ENCODE measurements at regions not wholly inside any gene's neighbourhood (a gene's known extent, or its start where the extent isn't known, plus 50 kb on each side); places are given as distances from the start of the nearest gene placed in this dataset.
"Not testable (repeated sequence)": the region's sequence is repeated elsewhere in the genome, so short reads cannot be mapped to it uniquely, and the experiment has no call there.

GRCh38 chr16:62294213-62294972 is 258.2 kb upstream of the CDH8 start:
- no peaks in the 10 kb centered on the region for H3K36me3 ChIP-seq (ENCODE audit: control insufficient read depth, low read depth, low read length)
- no peaks in the 10 kb centered on the region for H3K9me3 ChIP-seq (ENCODE audit: control insufficient read depth, low read depth, low read length)
- no peaks in the 10 kb centered on the region for H3K4me1 ChIP-seq (ENCODE audit: control insufficient read depth, low read depth, low read length)
- H3K27me3 ChIP-seq (ENCODE audit: control insufficient read depth, insufficient read depth, low read length) = no peaks in the 10 kb centered on the region
- no peak overlapping the region for H3K4me3 ChIP-seq (ENCODE audit: low read length)
- no peak overlapping the region for H3K9ac ChIP-seq (ENCODE audit: low read length)
- H3K27ac ChIP-seq (ENCODE audit: low read length) = no peak overlapping the region

DNA sequence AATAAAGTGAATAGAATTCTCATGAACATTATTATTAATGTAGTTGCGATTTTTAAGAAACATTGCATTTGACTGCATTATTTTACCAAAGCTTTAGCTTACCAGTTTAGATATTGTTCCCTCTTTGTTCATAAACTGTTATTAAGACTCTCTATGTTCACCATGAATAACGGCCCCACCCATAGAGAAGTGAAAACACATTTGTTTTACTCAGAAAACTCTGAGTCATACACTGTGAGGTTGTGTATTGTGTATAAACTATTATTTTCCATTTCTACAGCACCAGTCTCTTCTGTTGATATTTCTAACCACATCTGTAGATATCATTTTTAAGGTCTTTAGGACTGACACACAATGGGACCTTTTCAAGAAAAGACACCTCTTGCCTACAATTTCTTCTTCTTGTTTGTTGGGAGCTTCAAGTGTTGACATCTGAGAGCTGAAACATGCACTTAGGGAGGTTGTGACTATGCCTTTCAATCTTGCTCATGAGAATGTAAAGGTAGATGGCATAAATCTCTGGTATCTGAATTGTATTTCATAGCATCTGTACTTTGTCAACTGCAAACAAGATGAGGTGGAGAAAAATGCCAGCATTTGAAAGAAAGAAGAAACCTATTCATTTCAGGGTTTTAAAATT is 252.9 kb upstream of the CDH8 start:
- Histone ChIP-seq H3K9ac (ENCODE audit: low read length) (no peak overlapping the region), H3K4me3 (ENCODE audit: low read length) (no peak overlapping the region), H3K27me3 (ENCODE audit: control insufficient read depth, insufficient read depth, low read length) (no peaks in the 10 kb centered on the region), H3K27ac (ENCODE audit: low read length) (no peak overlapping the region), H3K9me3 (ENCODE audit: control insufficient read depth, low read depth, low read length) (no peaks in the 10 kb centered on the region), H3K36me3 (ENCODE audit: control insufficient read depth, low read depth, low read length) (no peaks in the 10 kb centered on the region), H3K4me1 (ENCODE audit: control insufficient read depth, low read depth, low read length) (no peaks in the 10 kb centered on the region)

DNA sequence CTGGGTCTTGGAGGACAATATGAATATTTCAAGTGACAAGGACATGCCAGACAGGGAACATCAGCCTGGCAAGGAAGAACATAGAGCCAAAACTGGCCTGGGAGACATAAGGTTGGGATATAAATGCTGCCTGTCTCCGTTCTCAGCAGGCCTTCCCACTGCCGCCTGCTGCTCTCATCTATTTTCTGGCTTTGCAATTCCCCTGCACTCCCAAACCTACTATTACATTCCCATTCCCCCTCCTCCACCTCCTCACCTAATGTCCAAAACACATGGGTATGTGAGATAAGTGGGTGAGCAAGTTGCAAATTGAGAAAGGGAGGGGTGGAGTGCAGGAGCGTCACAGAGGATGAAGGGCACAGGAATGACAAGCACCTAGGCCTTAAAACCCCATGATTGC is 244.3 kb upstream of the CDH8 start:
- H3K27me3 ChIP-seq (ENCODE audit: control insufficient read depth, insufficient read depth, low read length) = no peaks in the 10 kb centered on the region
- H3K4me1 ChIP-seq (ENCODE audit: control insufficient read depth, low read depth, low read length) = peaks cover 13% of the 10 kb centered on the region
- H3K36me3 ChIP-seq (ENCODE audit: control insufficient read depth, low read depth, low read length) = no peaks in the 10 kb centered on the region
- H3K4me3 ChIP-seq (ENCODE audit: low read length) = no peak overlapping the region
- H3K27ac ChIP-seq (ENCODE audit: low read length) = no peak overlapping the region
- no peak overlapping the region for H3K9ac ChIP-seq (ENCODE audit: low read length)
- H3K9me3 ChIP-seq (ENCODE audit: control insufficient read depth, low read depth, low read length) = no peaks in the 10 kb centered on the region

DNA sequence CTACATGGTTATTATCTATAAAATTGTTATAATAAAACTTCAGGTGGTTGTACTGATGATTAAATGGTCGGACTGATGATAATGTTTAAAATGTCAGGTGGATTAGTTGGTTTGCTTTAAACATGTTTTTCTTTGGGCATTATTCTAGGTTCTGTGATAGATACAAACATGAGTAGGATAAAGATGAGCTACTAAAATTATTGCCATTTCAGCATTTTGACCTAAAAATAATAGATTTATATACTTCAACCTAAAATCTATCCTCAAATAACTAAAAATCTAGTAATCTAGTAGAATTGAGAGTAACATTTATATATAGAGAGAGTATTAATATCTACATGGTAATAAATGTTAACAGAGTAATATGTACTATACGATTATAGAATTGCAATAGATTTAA is 241.7 kb upstream of the CDH8 start:
- Histone ChIP-seq H3K27me3 (ENCODE audit: control insufficient read depth, insufficient read depth, low read length) (no peaks in the 10 kb centered on the region), H3K4me3 (ENCODE audit: low read length) (no peak overlapping the region)

GRCh38 chr16:62276637-62277036 is 240.4 kb upstream of the CDH8 start:
- no peak overlapping the region for H3K9ac ChIP-seq (ENCODE audit: low read length)

More for the DNA sequence above, 241.7 kb upstream of the CDH8 start:
- H3K9ac ChIP-seq (ENCODE audit: low read length) = no peak overlapping the region
- no peak overlapping the region for H3K27ac ChIP-seq (ENCODE audit: low read length)
- peaks cover 13% of the 10 kb centered on the region for H3K4me1 ChIP-seq (ENCODE audit: control insufficient read depth, low read depth, low read length)
- no peaks in the 10 kb centered on the region for H3K9me3 ChIP-seq (ENCODE audit: control insufficient read depth, low read depth, low read length)
- no peaks in the 10 kb centered on the region for H3K36me3 ChIP-seq (ENCODE audit: control insufficient read depth, low read depth, low read length)

DNA sequence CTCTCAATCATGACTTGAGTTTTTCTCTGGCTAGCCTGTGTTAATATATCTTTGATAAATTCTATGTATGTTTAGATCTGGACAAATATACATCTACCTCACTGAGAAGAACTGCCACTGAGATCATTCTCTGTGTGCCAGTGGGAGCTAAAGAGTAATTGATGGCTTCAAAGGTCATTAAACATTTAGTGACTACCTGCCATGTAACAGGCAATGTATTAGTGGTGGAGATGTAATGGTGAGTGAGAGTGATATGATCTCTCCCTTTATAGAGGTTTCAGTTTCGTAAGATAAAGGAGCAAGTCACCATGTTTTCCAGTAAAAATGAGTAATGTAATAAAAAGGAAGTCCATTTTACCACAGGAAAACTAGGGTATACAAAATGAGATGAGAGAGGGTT is 235.8 kb upstream of the CDH8 start:
- Histone ChIP-seq H3K27me3 (ENCODE audit: control insufficient read depth, insufficient read depth, low read length) (no peaks in the 10 kb centered on the region), H3K9ac (ENCODE audit: low read length) (no peak overlapping the region), H3K9me3 (ENCODE audit: control insufficient read depth, low read depth, low read length) (no peaks in the 10 kb centered on the region), H3K4me3 (ENCODE audit: low read length) (no peak overlapping the region), H3K4me1 (ENCODE audit: control insufficient read depth, low read depth, low read length) (peaks cover 9% of the 10 kb centered on the region), H3K27ac (ENCODE audit: low read length) (no peak overlapping the region), H3K36me3 (ENCODE audit: control insufficient read depth, low read depth, low read length) (no peaks in the 10 kb centered on the region)

More at GRCh38 chr16:62276637-62277036, 240.4 kb upstream of the CDH8 start:
- no peaks in the 10 kb centered on the region for H3K9me3 ChIP-seq (ENCODE audit: control insufficient read depth, low read depth, low read length)
- H3K27ac ChIP-seq (ENCODE audit: low read length) = no peak overlapping the region
- peaks cover 13% of the 10 kb centered on the region for H3K4me1 ChIP-seq (ENCODE audit: control insufficient read depth, low read depth, low read length)
- H3K36me3 ChIP-seq (ENCODE audit: control insufficient read depth, low read depth, low read length) = no peaks in the 10 kb centered on the region
- no peaks in the 10 kb centered on the region for H3K27me3 ChIP-seq (ENCODE audit: control insufficient read depth, insufficient read depth, low read length)
- no peak overlapping the region for H3K4me3 ChIP-seq (ENCODE audit: low read length)

DNA sequence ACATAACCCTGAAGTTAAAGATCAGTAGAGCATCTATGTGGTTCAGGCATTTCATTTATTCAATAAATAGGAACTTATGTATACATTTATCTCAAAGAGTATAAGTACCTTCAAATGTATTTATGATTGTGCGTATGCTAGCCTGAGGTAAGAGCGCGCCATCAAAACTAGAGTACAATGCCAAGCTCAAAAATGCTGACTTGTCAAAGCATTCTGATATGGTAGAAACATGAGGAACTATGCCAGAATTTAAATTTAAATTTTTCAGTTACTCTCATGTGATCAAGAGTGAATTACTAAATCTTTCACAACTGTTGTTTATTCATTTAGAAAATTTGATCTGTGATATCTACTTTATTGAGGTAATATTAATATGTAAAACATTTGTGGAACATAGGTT is 225.5 kb upstream of the CDH8 start:
- H3K27ac ChIP-seq (ENCODE audit: low read length) = no peak overlapping the region
- no peak overlapping the region for H3K9ac ChIP-seq (ENCODE audit: low read length)
- no peaks in the 10 kb centered on the region for H3K9me3 ChIP-seq (ENCODE audit: control insufficient read depth, low read depth, low read length)
- H3K4me1 ChIP-seq (ENCODE audit: control insufficient read depth, low read depth, low read length) = peaks cover 5% of the 10 kb centered on the region
- no peaks in the 10 kb centered on the region for H3K36me3 ChIP-seq (ENCODE audit: control insufficient read depth, low read depth, low read length)
- H3K27me3 ChIP-seq (ENCODE audit: control insufficient read depth, insufficient read depth, low read length) = no peaks in the 10 kb centered on the region
- no peak overlapping the region for H3K4me3 ChIP-seq (ENCODE audit: low read length)

- not testable (repeated sequence) for H3K9me3 ChIP-seq (ENCODE audit: control insufficient read depth, low read depth, low read length); H3K9ac ChIP-seq (ENCODE audit: low read length); H3K36me3 ChIP-seq (ENCODE audit: control insufficient read depth, low read depth, low read length); H3K27ac ChIP-seq (ENCODE audit: low read length); H3K4me3 ChIP-seq (ENCODE audit: low read length); H3K27me3 ChIP-seq (ENCODE audit: control insufficient read depth, insufficient read depth, low read length)
- H3K4me1 ChIP-seq (ENCODE audit: control insufficient read depth, low read depth, low read length) = peaks cover 23% of the 10 kb centered on the region
These were observed 222.7 kb upstream of the CDH8 start for GRCh38 chr16:62258931-62259435.

DNA sequence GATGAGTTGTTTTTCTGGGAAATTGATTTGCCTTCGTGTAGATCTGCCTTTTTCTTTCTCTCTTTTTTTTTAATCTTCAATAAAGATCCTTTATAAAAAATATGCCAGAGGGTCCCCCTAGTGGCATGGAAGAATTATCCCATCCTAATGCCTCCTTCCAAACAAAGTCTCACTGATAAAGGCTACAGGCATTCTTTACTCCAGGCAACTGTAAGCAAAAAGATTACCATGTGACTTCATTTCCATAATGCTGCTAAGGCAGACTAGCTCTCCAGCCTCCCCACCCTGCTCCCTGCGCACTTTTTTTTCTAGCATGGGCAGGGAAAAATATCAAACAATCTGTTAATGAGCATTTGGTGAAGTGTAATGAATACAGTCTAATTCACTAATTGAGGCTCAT is 220.2 kb upstream of the CDH8 start:
- no peak overlapping the region for H3K4me3 ChIP-seq (ENCODE audit: low read length)
- peaks cover 26% of the 10 kb centered on the region for H3K4me1 ChIP-seq (ENCODE audit: control insufficient read depth, low read depth, low read length)
- no peak overlapping the region for H3K9ac ChIP-seq (ENCODE audit: low read length)
- no peaks in the 10 kb centered on the region for H3K9me3 ChIP-seq (ENCODE audit: control insufficient read depth, low read depth, low read length)
- H3K27ac ChIP-seq (ENCODE audit: low read length) = no peak overlapping the region
- no peaks in the 10 kb centered on the region for H3K27me3 ChIP-seq (ENCODE audit: control insufficient read depth, insufficient read depth, low read length)
- H3K36me3 ChIP-seq (ENCODE audit: control insufficient read depth, low read depth, low read length) = no peaks in the 10 kb centered on the region

DNA sequence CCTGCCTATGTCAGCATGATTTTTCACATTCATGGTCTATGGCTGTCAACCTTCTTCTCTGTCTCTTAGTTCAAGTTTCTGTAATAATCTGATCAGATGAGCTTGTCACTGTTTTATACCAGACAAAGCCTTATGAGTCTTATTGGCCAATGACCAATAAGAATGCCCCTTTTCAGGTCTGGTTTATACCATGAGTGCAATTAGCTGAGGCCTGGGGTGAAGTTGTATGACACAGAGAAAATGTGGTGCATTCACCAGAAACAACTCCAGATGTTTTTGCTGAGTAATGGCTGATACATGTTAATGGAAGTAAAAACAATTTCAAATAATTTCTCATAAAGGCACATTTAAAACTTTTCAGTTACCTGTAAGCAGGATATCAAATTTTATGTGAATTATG is 218.6 kb upstream of the CDH8 start:
- no peak overlapping the region for H3K9ac ChIP-seq (ENCODE audit: low read length)
- H3K27ac ChIP-seq (ENCODE audit: low read length) = no peak overlapping the region
- H3K9me3 ChIP-seq (ENCODE audit: control insufficient read depth, low read depth, low read length) = no peaks in the 10 kb centered on the region
- H3K4me3 ChIP-seq (ENCODE audit: low read length) = no peak overlapping the region
- peaks cover 26% of the 10 kb centered on the region for H3K4me1 ChIP-seq (ENCODE audit: control insufficient read depth, low read depth, low read length)
- no peaks in the 10 kb centered on the region for H3K27me3 ChIP-seq (ENCODE audit: control insufficient read depth, insufficient read depth, low read length)
- H3K36me3 ChIP-seq (ENCODE audit: control insufficient read depth, low read depth, low read length) = no peaks in the 10 kb centered on the region

DNA sequence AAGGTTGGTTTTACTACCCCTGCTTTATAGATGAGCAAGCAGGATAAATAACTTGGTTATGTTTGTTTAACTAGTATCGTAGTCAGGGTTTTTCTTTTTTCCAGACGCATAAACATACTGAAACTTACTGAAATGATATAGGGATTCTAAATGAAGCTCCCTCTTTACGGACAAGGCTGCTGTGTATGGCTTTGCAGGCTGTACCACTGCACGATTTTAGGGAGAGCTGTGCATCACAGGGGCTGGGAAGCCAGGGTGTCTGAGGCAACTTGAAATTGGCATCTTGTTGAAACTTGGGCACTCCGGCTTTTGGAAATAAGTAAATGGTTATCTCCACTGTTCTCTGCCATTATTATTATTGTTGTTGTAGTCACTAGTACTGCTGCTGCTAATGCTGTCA is 218.1 kb upstream of the CDH8 start:
- Histone ChIP-seq H3K27ac (ENCODE audit: low read length) (no peak overlapping the region), H3K4me3 (ENCODE audit: low read length) (no peak overlapping the region), H3K9ac (ENCODE audit: low read length) (no peak overlapping the region), H3K4me1 (ENCODE audit: control insufficient read depth, low read depth, low read length) (peaks cover 26% of the 10 kb centered on the region), H3K36me3 (ENCODE audit: control insufficient read depth, low read depth, low read length) (no peaks in the 10 kb centered on the region), H3K27me3 (ENCODE audit: control insufficient read depth, insufficient read depth, low read length) (no peaks in the 10 kb centered on the region), H3K9me3 (ENCODE audit: control insufficient read depth, low read depth, low read length) (no peaks in the 10 kb centered on the region)

DNA sequence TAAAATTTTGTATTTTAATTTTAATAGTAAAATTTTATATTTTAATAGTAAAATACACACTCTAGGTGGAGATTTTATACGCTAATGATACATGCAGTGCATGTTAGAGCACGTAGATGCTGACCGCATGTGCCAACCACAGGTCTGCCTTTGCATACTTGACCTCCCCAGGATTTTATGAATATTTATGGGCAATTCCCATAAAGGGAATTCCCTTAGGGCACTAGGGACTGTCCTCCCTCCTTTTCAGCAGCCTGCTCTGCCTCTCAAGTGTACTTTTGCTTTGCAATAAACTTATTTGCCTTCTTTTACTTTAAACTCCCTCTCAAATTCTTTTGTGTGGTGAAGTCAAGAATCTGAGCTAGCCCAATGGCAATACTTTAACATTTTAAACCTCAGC is 217.7 kb upstream of the CDH8 start:
- peaks cover 26% of the 10 kb centered on the region for H3K4me1 ChIP-seq (ENCODE audit: control insufficient read depth, low read depth, low read length)
- H3K27ac ChIP-seq (ENCODE audit: low read length) = no peak overlapping the region
- H3K4me3 ChIP-seq (ENCODE audit: low read length) = no peak overlapping the region
- no peaks in the 10 kb centered on the region for H3K9me3 ChIP-seq (ENCODE audit: control insufficient read depth, low read depth, low read length)
- H3K36me3 ChIP-seq (ENCODE audit: control insufficient read depth, low read depth, low read length) = no peaks in the 10 kb centered on the region
- H3K9ac ChIP-seq (ENCODE audit: low read length) = no peak overlapping the region
- no peaks in the 10 kb centered on the region for H3K27me3 ChIP-seq (ENCODE audit: control insufficient read depth, insufficient read depth, low read length)
